ENCODE measurements at regions not wholly inside any gene's neighbourhood (a gene's known extent, or its start where the extent isn't known, plus 50 kb on each side); places are given as distances from the start of the nearest gene placed in this dataset.
"Not testable (repeated sequence)": the region's sequence is repeated elsewhere in the genome, so short reads cannot be mapped to it uniquely, and the experiment has no call there.

DNA sequence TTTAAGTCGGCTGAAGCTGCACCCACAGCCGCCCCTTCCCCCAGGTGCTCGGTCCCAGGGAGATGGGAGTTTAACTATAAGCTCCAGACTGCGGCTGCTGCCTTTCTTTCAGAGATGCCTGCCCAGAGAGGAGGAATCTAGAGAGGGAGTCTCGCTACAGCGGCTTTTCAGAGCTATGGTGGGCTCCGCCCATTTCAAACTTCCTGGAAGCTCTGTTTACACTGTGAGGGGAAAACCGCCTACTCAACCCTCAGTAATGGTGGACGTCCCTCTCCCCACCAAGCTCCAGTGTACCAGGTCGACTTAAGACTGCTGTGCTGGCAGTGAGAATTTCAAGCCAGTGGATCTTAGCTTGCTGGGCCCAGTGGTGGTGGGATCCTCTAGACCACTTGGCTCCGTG lies 135.4 kb downstream of the CXCL12 start:
- H3K9ac ChIP-seq (ENCODE audit: low read depth, low read length) = no peak overlapping the region
- DNase-seq (no peak), ATAC-seq (ENCODE audit: insufficient read depth, low read depth) (no peak)
- H3K36me3 ChIP-seq (ENCODE audit: insufficient read depth, low read length) = no peaks in the 10 kb centered on the region
- no peak overlapping the region for H3K4me3 ChIP-seq (ENCODE audit: low read depth in 1 of 2, low read length in 2 of 2)
- TF ChIP-seq, protein P1, sequence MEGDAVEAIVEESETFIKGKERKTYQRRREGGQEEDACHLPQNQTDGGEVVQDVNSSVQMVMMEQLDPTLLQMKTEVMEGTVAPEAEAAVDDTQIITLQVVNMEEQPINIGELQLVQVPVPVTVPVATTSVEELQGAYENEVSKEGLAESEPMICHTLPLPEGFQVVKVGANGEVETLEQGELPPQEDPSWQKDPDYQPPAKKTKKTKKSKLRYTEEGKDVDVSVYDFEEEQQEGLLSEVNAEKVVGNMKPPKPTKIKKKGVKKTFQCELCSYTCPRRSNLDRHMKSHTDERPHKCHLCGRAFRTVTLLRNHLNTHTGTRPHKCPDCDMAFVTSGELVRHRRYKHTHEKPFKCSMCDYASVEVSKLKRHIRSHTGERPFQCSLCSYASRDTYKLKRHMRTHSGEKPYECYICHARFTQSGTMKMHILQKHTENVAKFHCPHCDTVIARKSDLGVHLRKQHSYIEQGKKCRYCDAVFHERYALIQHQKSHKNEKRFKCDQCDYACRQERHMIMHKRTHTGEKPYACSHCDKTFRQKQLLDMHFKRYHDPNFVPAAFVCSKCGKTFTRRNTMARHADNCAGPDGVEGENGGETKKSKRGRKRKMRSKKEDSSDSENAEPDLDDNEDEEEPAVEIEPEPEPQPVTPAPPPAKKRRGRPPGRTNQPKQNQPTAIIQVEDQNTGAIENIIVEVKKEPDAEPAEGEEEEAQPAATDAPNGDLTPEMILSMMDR (IDR thresholded peaks at IDR 0.05; ENCODE audit: borderline replicate concordance, extremely low read depth, low read length, poor library complexity, severe bottlenecking) = no peak
- no peak for TF ChIP-seq EZH2 (IDR thresholded peaks at IDR 0.05; ENCODE audit: borderline replicate concordance, low read depth, low read length, severe bottlenecking)
- H3K4me2 ChIP-seq (ENCODE audit: insufficient read depth, low read length) = no peak overlapping the region
- no peaks in the 10 kb centered on the region for H4K20me1 ChIP-seq (ENCODE audit: insufficient read depth, low read length)
- H3K9me3 ChIP-seq (ENCODE audit: insufficient read depth, low read length, severe bottlenecking) = no peaks in the 10 kb centered on the region
- no peaks in the 10 kb centered on the region for H3K4me1 ChIP-seq (ENCODE audit: insufficient read depth, low read length)
- no peaks in the 10 kb centered on the region for H3K27me3 ChIP-seq (ENCODE audit: insufficient read depth, low read length, poor library complexity)
- H2AFZ ChIP-seq (ENCODE audit: low read depth, low read length) = no peak overlapping the region
- no peak overlapping the region for H3K27ac ChIP-seq (ENCODE audit: low read length)
- H3K79me2 ChIP-seq (ENCODE audit: insufficient read depth, low read length) = no peaks in the 10 kb centered on the region

DNA sequence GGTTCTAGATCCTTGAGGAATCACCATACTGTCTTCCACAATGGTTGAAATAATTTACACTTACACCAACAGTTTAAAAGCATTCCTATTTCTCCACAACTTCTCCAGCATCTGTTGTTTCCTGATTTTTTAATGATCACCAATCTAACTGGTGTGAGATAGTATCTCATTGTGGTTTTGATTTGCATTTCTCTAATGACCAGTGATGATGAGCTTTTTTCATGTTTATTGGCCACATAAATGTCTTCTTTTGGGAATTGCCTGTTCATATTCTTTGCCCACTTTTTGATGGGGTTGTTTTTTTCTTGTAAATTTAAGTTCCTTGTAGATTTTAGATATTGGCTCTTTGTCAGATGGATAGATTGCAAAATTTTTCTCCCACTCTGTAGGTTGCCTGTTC lies 138.2 kb downstream of the CXCL12 start:
- H3K4me1 ChIP-seq (ENCODE audit: insufficient read depth, low read length); ATAC-seq (ENCODE audit: insufficient read depth, low read depth); H2AFZ ChIP-seq (ENCODE audit: low read depth, low read length); H3K79me2 ChIP-seq (ENCODE audit: insufficient read depth, low read length); H3K9me3 ChIP-seq (ENCODE audit: insufficient read depth, low read length, severe bottlenecking); H3K9ac ChIP-seq (ENCODE audit: low read depth, low read length); H3K4me2 ChIP-seq (ENCODE audit: insufficient read depth, low read length); H3K27me3 ChIP-seq (ENCODE audit: insufficient read depth, low read length, poor library complexity); H3K27ac ChIP-seq (ENCODE audit: low read length); DNase-seq; H3K36me3 ChIP-seq (ENCODE audit: insufficient read depth, low read length); H3K4me3 ChIP-seq (ENCODE audit: low read depth in 1 of 2, low read length in 2 of 2); H4K20me1 ChIP-seq (ENCODE audit: insufficient read depth, low read length): not testable (repeated sequence)

DNA sequence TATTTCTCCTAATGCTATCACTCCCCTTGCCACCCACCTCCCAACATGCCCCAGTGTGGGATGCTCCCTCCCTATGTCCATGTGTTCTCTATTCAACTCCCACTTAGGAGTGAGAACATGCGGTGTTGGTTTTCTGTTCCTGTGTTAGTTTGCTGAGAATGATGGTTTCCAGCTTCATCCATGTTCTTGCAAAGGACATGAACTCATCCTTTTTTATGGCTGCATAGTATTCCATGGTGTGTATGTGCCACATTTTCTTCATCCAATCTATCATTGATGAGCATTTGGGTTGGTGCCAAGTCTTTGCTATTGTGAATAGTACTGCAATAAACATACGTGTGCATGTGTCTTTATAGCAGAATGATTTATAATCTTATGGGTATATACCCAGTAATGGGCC lies 138.6 kb downstream of the CXCL12 start:
- ATAC-seq (ENCODE audit: insufficient read depth, low read depth); H3K9me3 ChIP-seq (ENCODE audit: insufficient read depth, low read length, severe bottlenecking); DNase-seq; H3K79me2 ChIP-seq (ENCODE audit: insufficient read depth, low read length); H3K4me3 ChIP-seq (ENCODE audit: low read depth in 1 of 2, low read length in 2 of 2); H3K27ac ChIP-seq (ENCODE audit: low read length); H3K4me2 ChIP-seq (ENCODE audit: insufficient read depth, low read length); H2AFZ ChIP-seq (ENCODE audit: low read depth, low read length); H3K4me1 ChIP-seq (ENCODE audit: insufficient read depth, low read length); H3K36me3 ChIP-seq (ENCODE audit: insufficient read depth, low read length); H3K9ac ChIP-seq (ENCODE audit: low read depth, low read length); H3K27me3 ChIP-seq (ENCODE audit: insufficient read depth, low read length, poor library complexity); H4K20me1 ChIP-seq (ENCODE audit: insufficient read depth, low read length): not testable (repeated sequence)

DNA sequence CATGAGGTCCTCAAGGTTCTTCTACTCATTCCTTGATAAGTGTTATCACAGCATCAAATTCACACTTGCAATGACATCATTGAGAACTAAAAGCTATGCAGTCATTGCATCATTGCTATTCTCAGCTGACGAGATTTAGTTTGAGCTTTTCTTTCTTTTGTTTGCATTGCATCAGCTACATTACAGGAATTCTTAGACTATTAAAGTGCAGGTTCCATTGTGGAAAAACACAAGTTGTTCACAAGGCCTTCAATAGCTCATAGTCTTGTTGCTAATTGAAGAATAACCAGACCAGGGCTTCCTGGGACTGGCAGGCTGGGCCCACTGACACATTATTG lies 139.3 kb downstream of the CXCL12 start:
- no peak overlapping the region for H3K4me3 ChIP-seq (ENCODE audit: low read depth in 1 of 2, low read length in 2 of 2)
- no peaks in the 10 kb centered on the region for H3K4me1 ChIP-seq (ENCODE audit: insufficient read depth, low read length)
- no peaks in the 10 kb centered on the region for H4K20me1 ChIP-seq (ENCODE audit: insufficient read depth, low read length)
- no peaks in the 10 kb centered on the region for H3K79me2 ChIP-seq (ENCODE audit: insufficient read depth, low read length)
- no peak for DNase-seq
- H2AFZ ChIP-seq (ENCODE audit: low read depth, low read length) = no peak overlapping the region
- H3K36me3 ChIP-seq (ENCODE audit: insufficient read depth, low read length) = no peaks in the 10 kb centered on the region
- H3K4me2 ChIP-seq (ENCODE audit: insufficient read depth, low read length) = no peak overlapping the region
- no peaks in the 10 kb centered on the region for H3K27me3 ChIP-seq (ENCODE audit: insufficient read depth, low read length, poor library complexity)
- no peaks in the 10 kb centered on the region for H3K9me3 ChIP-seq (ENCODE audit: insufficient read depth, low read length, severe bottlenecking)
- no peak overlapping the region for H3K9ac ChIP-seq (ENCODE audit: low read depth, low read length)
- no peak overlapping the region for H3K27ac ChIP-seq (ENCODE audit: low read length)
- no peak for ATAC-seq (ENCODE audit: insufficient read depth, low read depth)
- TF ChIP-seq EZH2 (IDR thresholded peaks at IDR 0.05; ENCODE audit: borderline replicate concordance, low read depth, low read length, severe bottlenecking) = no peak
- TF ChIP-seq, protein P1 (IDR thresholded peaks at IDR 0.05; ENCODE audit: borderline replicate concordance, extremely low read depth, low read length, poor library complexity, severe bottlenecking) = no peak
